ENCODE measurements at regions not wholly inside any gene's neighbourhood (a gene's known extent, or its start where the extent isn't known, plus 50 kb on each side); places are given as distances from the start of the nearest gene placed in this dataset.

GRCh38 chr21:28758042-28758882 is 234.4 kb downstream of the LTN1 start:
- in situ Hi-C loops (cut with HindIII; ENCODE audit: low pct_unique_long_range_greater_than_20kb, low sequenced_read_pairs) (no loop called here), intact Hi-C loops (cut with micrococcal nuclease; ENCODE audit: unreplicated experiment) (no loop called here)
- H3K27ac ChIP-seq (ENCODE audit: low read length): peak overlapping the region; percentile 7; the same call in 1 of the 2 replicates
- TF ChIP-seq SIN3A (IDR thresholded peaks at IDR 0.05; ENCODE audit: borderline replicate concordance, insufficient read depth, low read depth, low read length) (no peak), CTCF (IDR thresholded peaks at IDR 0.05) (no peak), TCF7L2 (IDR thresholded peaks at IDR 0.05; ENCODE audit: low read depth, low read length) (no peak), REST (IDR thresholded peaks at IDR 0.05; ENCODE audit: insufficient read depth in 1 of 2, low read depth in 2 of 2, low read length in 1 of 2) (no peak), POLR2AphosphoS5 (IDR thresholded peaks at IDR 0.05; ENCODE audit: low read depth, low read length) (no peak)
- no peak overlapping the region for H3K4me3 ChIP-seq (ENCODE audit: low read depth in 2 of 2, low read length in 2 of 2)
- ATAC-seq (no peak), DNase-seq (ENCODE audit: low read depth, low spot score) (no peak)
- H3K27me3 ChIP-seq (ENCODE audit: control insufficient read depth, insufficient read depth, low read length): no peaks in the 10 kb centered on the region
- no peaks in the 10 kb centered on the region for H3K36me3 ChIP-seq (ENCODE audit: control insufficient read depth, insufficient read depth, low read length)
- CTCF ChIA-PET: no interaction called here
- no peaks in the 10 kb centered on the region for H3K4me1 ChIP-seq (ENCODE audit: control insufficient read depth, insufficient read depth, low read length)
- no TSS peak for BruUV-seq (replicated peaks)
- H3K9me3 ChIP-seq (ENCODE audit: control insufficient read depth, insufficient read depth, low read depth, low read length): no peaks in the 10 kb centered on the region
- POLR2A ChIA-PET: no interaction called here

DNA sequence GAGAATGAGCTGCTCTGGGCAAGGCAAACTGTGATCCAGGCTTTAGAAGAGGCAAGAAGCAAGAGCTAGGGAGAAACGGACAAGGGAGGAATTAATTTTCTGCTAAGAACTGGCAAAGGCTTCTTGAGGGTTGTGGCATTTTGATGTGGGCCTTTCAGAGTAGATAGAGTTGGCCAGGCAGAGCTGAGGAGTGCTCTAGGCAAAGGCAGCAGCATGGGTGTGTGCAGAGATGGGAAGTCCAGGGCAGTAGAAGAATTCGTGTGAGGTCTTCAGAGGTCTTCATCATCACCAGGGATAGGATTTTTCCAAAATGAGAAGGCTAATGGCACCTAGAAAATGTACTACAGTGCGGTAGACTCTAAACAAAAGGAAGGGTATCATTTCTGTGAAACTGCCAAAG is 237.8 kb downstream of the LTN1 start:
- no peaks in the 10 kb centered on the region for H3K36me3 ChIP-seq (ENCODE audit: control insufficient read depth, insufficient read depth, low read length)
- H3K27ac ChIP-seq (ENCODE audit: low read length): no peak overlapping the region; the same call in 1 of the 2 replicates
- ATAC-seq (no peak), DNase-seq (ENCODE audit: low read depth, low spot score) (no peak)
- no peaks in the 10 kb centered on the region for H3K9me3 ChIP-seq (ENCODE audit: control insufficient read depth, insufficient read depth, low read depth, low read length)
- ChIA-PET POLR2A (no interaction called here), CTCF (no interaction called here)
- in situ Hi-C loops (cut with HindIII; ENCODE audit: low pct_unique_long_range_greater_than_20kb, low sequenced_read_pairs) (no loop called here), intact Hi-C loops (cut with micrococcal nuclease; ENCODE audit: unreplicated experiment) (no loop called here)
- no peak overlapping the region for H3K4me3 ChIP-seq (ENCODE audit: low read depth in 2 of 2, low read length in 2 of 2)
- TF ChIP-seq REST (IDR thresholded peaks at IDR 0.05; ENCODE audit: insufficient read depth in 1 of 2, low read depth in 2 of 2, low read length in 1 of 2): no peak
- TF ChIP-seq CTCF (IDR thresholded peaks at IDR 0.05): no peak
- TF ChIP-seq SIN3A (IDR thresholded peaks at IDR 0.05; ENCODE audit: borderline replicate concordance, insufficient read depth, low read depth, low read length): no peak
- TF ChIP-seq POLR2AphosphoS5 (IDR thresholded peaks at IDR 0.05; ENCODE audit: low read depth, low read length): no peak
- no peak for TF ChIP-seq TCF7L2 (IDR thresholded peaks at IDR 0.05; ENCODE audit: low read depth, low read length)
- H3K4me1 ChIP-seq (ENCODE audit: control insufficient read depth, insufficient read depth, low read length): no peaks in the 10 kb centered on the region
- BruUV-seq (replicated peaks): no TSS peak
- H3K27me3 ChIP-seq (ENCODE audit: control insufficient read depth, insufficient read depth, low read length): no peaks in the 10 kb centered on the region
